HCT116 (cell line): ENCODE measurements at regions not wholly inside any gene's neighbourhood (a gene's known extent, or its start where the extent isn't known, plus 50 kb on each side); places are given as distances from the start of the nearest gene placed in this dataset.

Source experiments
- POLR2AphosphoS5 ChIP-seq: IDR thresholded peaks from 2 replicates; pipeline ENCODE4 v1.6.1; 2011; ENCODE audit warnings: mild to moderate bottlenecking, low read depth, low read length, moderate library complexity
- TF ChIP-seq, protein P1 (sequence below), 3 experiments: fragments of 200-600 bp in 1 of 3; sonication (generic) in 1 of 3; IDR thresholded peaks in 2 of 3; conservative IDR thresholded peaks in 1 of 3; 2 replicates each; pipeline ENCODE4 v1.5.1; 2012 to 2017; ENCODE audit warnings: low read depth in 2 of 3, low read length in 2 of 3, antibody characterized with exemption in 1 of 3, borderline replicate concordance in 1 of 3, control low read depth in 1 of 3, mild to moderate bottlenecking in 1 of 3, mixed read lengths in 1 of 3, mixed run types in 1 of 3, moderate library complexity in 1 of 3; ENCODE audit not compliant: insufficient read depth in 1 of 3

GRCh38 chr13:28590461-28590860 lies 68.5 kb upstream of the POMP start:
- TF ChIP-seq, protein P1, sequence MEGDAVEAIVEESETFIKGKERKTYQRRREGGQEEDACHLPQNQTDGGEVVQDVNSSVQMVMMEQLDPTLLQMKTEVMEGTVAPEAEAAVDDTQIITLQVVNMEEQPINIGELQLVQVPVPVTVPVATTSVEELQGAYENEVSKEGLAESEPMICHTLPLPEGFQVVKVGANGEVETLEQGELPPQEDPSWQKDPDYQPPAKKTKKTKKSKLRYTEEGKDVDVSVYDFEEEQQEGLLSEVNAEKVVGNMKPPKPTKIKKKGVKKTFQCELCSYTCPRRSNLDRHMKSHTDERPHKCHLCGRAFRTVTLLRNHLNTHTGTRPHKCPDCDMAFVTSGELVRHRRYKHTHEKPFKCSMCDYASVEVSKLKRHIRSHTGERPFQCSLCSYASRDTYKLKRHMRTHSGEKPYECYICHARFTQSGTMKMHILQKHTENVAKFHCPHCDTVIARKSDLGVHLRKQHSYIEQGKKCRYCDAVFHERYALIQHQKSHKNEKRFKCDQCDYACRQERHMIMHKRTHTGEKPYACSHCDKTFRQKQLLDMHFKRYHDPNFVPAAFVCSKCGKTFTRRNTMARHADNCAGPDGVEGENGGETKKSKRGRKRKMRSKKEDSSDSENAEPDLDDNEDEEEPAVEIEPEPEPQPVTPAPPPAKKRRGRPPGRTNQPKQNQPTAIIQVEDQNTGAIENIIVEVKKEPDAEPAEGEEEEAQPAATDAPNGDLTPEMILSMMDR (IDR thresholded peaks at IDR 0.05 in 2 of 3, conservative IDR thresholded peaks at IDR 0.05 in 1 of 3; ENCODE audit: borderline replicate concordance in 1 of 3, insufficient read depth in 1 of 3, low read depth in 2 of 3, low read length in 2 of 3) = no peak
- no peak for TF ChIP-seq POLR2AphosphoS5
